HAP-1 (cell line): ENCODE measurements at regions not wholly inside any gene's neighbourhood (a gene's known extent, or its start where the extent isn't known, plus 50 kb on each side); places are given as distances from the start of the nearest gene placed in this dataset.

Experiments used
- DNase-seq, 2 experiments: peaks; one replicate each; pipeline ENCODE4 v3.0.0-alpha.2; 2016 to 2020; ENCODE audit warnings: low spot score in 2 of 2
- H3K27me3 ChIP-seq: fragments of 250-450 bp; sonication (Bioruptor Pico); 2 replicates; pipeline ENCODE4 v1.5.1; 2020; ENCODE audit warnings: low read depth, mild to moderate bottlenecking, moderate library complexity
- H3K36me3 ChIP-seq: fragments of 250-450 bp; sonication (Bioruptor Pico); replicated peaks from 2 replicates; pipeline ENCODE4 v1.5.1; 2020; ENCODE audit warnings: mild to moderate bottlenecking
- H3K4me1 ChIP-seq: fragments of 250-450 bp; sonication (Bioruptor Pico); 2 replicates; pipeline ENCODE4 v1.5.1; 2020; ENCODE audit warnings: mild to moderate bottlenecking
- H3K4me3 ChIP-seq: fragments of 250-450 bp; sonication (Bioruptor Pico); 2 replicates; pipeline ENCODE4 v1.5.1; 2020; ENCODE audit warnings: mild to moderate bottlenecking, moderate library complexity
- H3K9me3 ChIP-seq: fragments of 250-450 bp; sonication (Bioruptor Pico); 2 replicates; pipeline ENCODE4 v1.5.1; 2020; ENCODE audit warnings: mild to moderate bottlenecking, moderate library complexity
- in situ Hi-C: fragments of 300-500 bp; cut with MboI; formaldehyde crosslinking; loops from 3 replicates; pipeline ENCODE4 v1.14.3; 2020; ENCODE audit warnings: low sequenced_read_pairs, inconsistent platforms, mixed read lengths

GRCh38 chr11:29309992-29310391, 706.8 kb downstream of the KCNA4 start:
- DNase-seq: no peak
- Histone ChIP-seq H3K4me1 (no peaks in the 10 kb centered on the region), H3K9me3 (no peaks in the 10 kb centered on the region), H3K27me3 (no peaks in the 10 kb centered on the region), H3K4me3 (no peak overlapping the region), H3K36me3 (no peaks in the 10 kb centered on the region)
- in situ Hi-C loops: no loop called here

- H3K4me1 ChIP-seq: no peaks in the 10 kb centered on the region
- H3K36me3 ChIP-seq: no peaks in the 10 kb centered on the region
- H3K4me3 ChIP-seq: no peak overlapping the region
- in situ Hi-C loops: no loop called here
- no peaks in the 10 kb centered on the region for H3K27me3 ChIP-seq
- DNase-seq: no peak
- no peaks in the 10 kb centered on the region for H3K9me3 ChIP-seq
Observed at GRCh38 chr11:29306527-29306926, 710.3 kb downstream of the KCNA4 start.

GRCh38 chr11:29305456-29306232, 711.2 kb downstream of the KCNA4 start:
- in situ Hi-C loops: no loop called here
- DNase-seq: no peak
- Histone ChIP-seq H3K9me3 (no peaks in the 10 kb centered on the region), H3K4me3 (no peak overlapping the region), H3K36me3 (no peaks in the 10 kb centered on the region), H3K4me1 (no peaks in the 10 kb centered on the region), H3K27me3 (no peaks in the 10 kb centered on the region)

GRCh38 chr11:29300420-29300819, 716.4 kb downstream of the KCNA4 start:
- no peak for DNase-seq
- Histone ChIP-seq H3K4me3 (no peak overlapping the region), H3K36me3 (no peaks in the 10 kb centered on the region), H3K4me1 (no peaks in the 10 kb centered on the region), H3K9me3 (no peaks in the 10 kb centered on the region), H3K27me3 (no peaks in the 10 kb centered on the region)
- in situ Hi-C loops: no loop called here

- no peaks in the 10 kb centered on the region for H3K9me3 ChIP-seq
- H3K27me3 ChIP-seq: no peaks in the 10 kb centered on the region
- H3K4me1 ChIP-seq: no peaks in the 10 kb centered on the region
- H3K36me3 ChIP-seq: no peaks in the 10 kb centered on the region
- no peak for DNase-seq
- H3K4me3 ChIP-seq: no peak overlapping the region
- in situ Hi-C loops: no loop called here
Observed at GRCh38 chr11:29296680-29297079, 720.1 kb downstream of the KCNA4 start.

- no peaks in the 10 kb centered on the region for H3K9me3 ChIP-seq
- no peaks in the 10 kb centered on the region for H3K4me1 ChIP-seq
- in situ Hi-C loops: no loop called here
- no peak for DNase-seq
- H3K36me3 ChIP-seq: no peaks in the 10 kb centered on the region
- H3K4me3 ChIP-seq: no peak overlapping the region
- H3K27me3 ChIP-seq: no peaks in the 10 kb centered on the region
Observed at GRCh38 chr11:29293825-29294224, 723.0 kb downstream of the KCNA4 start.

- in situ Hi-C loops: no loop called here
- Histone ChIP-seq H3K9me3 (no peaks in the 10 kb centered on the region), H3K36me3 (no peaks in the 10 kb centered on the region), H3K27me3 (no peaks in the 10 kb centered on the region), H3K4me1 (no peaks in the 10 kb centered on the region), H3K4me3 (no peak overlapping the region)
- DNase-seq: no peak
Observed at GRCh38 chr11:29282088-29282487, 734.7 kb downstream of the KCNA4 start.

GRCh38 chr11:29281271-29281777, 735.5 kb downstream of the KCNA4 start:
- H3K4me1 ChIP-seq: no peaks in the 10 kb centered on the region
- no peak overlapping the region for H3K4me3 ChIP-seq
- in situ Hi-C loops: no loop called here
- no peak for DNase-seq
- no peaks in the 10 kb centered on the region for H3K27me3 ChIP-seq
- H3K9me3 ChIP-seq: no peaks in the 10 kb centered on the region
- H3K36me3 ChIP-seq: no peaks in the 10 kb centered on the region

- no peaks in the 10 kb centered on the region for H3K4me1 ChIP-seq
Observed at GRCh38 chr11:29280452-29280851, 736.4 kb downstream of the KCNA4 start.

GRCh38 chr11:29279716-29280115, 737.1 kb downstream of the KCNA4 start:
- DNase-seq: no peak

More at GRCh38 chr11:29280452-29280851, 736.4 kb downstream of the KCNA4 start:
- no peaks in the 10 kb centered on the region for H3K9me3 ChIP-seq
- no peaks in the 10 kb centered on the region for H3K36me3 ChIP-seq
- H3K4me3 ChIP-seq: no peak overlapping the region
- in situ Hi-C loops: no loop called here
- no peaks in the 10 kb centered on the region for H3K27me3 ChIP-seq
- no peak for DNase-seq

GRCh38 chr11:29272019-29272654, 744.7 kb downstream of the KCNA4 start:
- Histone ChIP-seq H3K36me3 (no peaks in the 10 kb centered on the region), H3K9me3 (no peaks in the 10 kb centered on the region), H3K27me3 (no peaks in the 10 kb centered on the region), H3K4me3 (no peak overlapping the region), H3K4me1 (no peaks in the 10 kb centered on the region)
- no peak for DNase-seq
- in situ Hi-C loops: no loop called here

More at GRCh38 chr11:29279716-29280115, 737.1 kb downstream of the KCNA4 start:
- in situ Hi-C loops: no loop called here
- Histone ChIP-seq H3K36me3 (no peaks in the 10 kb centered on the region), H3K9me3 (no peaks in the 10 kb centered on the region), H3K27me3 (no peaks in the 10 kb centered on the region), H3K4me3 (no peak overlapping the region), H3K4me1 (no peaks in the 10 kb centered on the region)

GRCh38 chr11:29271616-29272015, 745.2 kb downstream of the KCNA4 start:
- no peaks in the 10 kb centered on the region for H3K4me1 ChIP-seq
- H3K27me3 ChIP-seq: no peaks in the 10 kb centered on the region
- H3K36me3 ChIP-seq: no peaks in the 10 kb centered on the region
- no peaks in the 10 kb centered on the region for H3K9me3 ChIP-seq
- in situ Hi-C loops: no loop called here
- DNase-seq: no peak
- H3K4me3 ChIP-seq: no peak overlapping the region

GRCh38 chr11:29268733-29269132, 748.1 kb downstream of the KCNA4 start:
- Histone ChIP-seq H3K4me1 (no peaks in the 10 kb centered on the region), H3K9me3 (no peaks in the 10 kb centered on the region), H3K27me3 (no peaks in the 10 kb centered on the region), H3K4me3 (no peak overlapping the region), H3K36me3 (no peaks in the 10 kb centered on the region)
- in situ Hi-C loops: no loop called here
- DNase-seq: no peak

GRCh38 chr11:29265792-29266191, 751.0 kb downstream of the KCNA4 start:
- no peaks in the 10 kb centered on the region for H3K36me3 ChIP-seq
- H3K4me3 ChIP-seq: no peak overlapping the region
- no peaks in the 10 kb centered on the region for H3K9me3 ChIP-seq
- H3K4me1 ChIP-seq: no peaks in the 10 kb centered on the region
- H3K27me3 ChIP-seq: no peaks in the 10 kb centered on the region
- DNase-seq: no peak
- in situ Hi-C loops: no loop called here
